ENCODE measurements at regions not wholly inside any gene's neighbourhood (a gene's known extent, or its start where the extent isn't known, plus 50 kb on each side); places are given as distances from the start of the nearest gene placed in this dataset.
"Not testable (repeated sequence)": the region's sequence is repeated elsewhere in the genome, so short reads cannot be mapped to it uniquely, and the experiment has no call there.

DNA sequence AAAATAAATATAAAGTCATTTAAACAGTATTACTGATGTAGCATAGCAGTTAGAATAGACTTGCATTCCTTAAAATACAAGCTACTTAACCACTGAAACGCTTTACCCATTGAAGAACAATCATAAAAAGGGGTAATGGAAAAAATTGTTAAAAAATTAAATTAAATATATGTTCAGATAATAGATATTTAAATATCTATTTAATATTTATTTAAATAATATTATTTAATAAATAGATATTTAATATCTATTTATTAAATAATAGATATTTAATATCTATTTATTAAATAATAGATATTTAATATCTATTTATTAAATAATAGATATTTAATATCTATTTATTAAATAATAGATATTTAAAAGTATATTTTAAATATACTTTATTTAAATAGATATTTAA, 2410.5 kb downstream of the PCDH7 start:
- not testable (repeated sequence) for TF ChIP-seq EZH2 (IDR thresholded peaks at IDR 0.05); ZNF274 (IDR thresholded peaks at IDR 0.05; ENCODE audit: low read depth, low read length); SIN3A (IDR thresholded peaks at IDR 0.05; ENCODE audit: low read depth); POLR2AphosphoS5 (IDR thresholded peaks at IDR 0.05; ENCODE audit: low read depth, low read length); POLR2A (IDR thresholded peaks at IDR 0.05; ENCODE audit: borderline replicate concordance, extremely low read depth, insufficient read depth, insufficient read length); JUND (IDR thresholded peaks at IDR 0.05); RAD21 (IDR thresholded peaks at IDR 0.05; ENCODE audit: low read depth); EZH2phosphoT487 (IDR thresholded peaks at IDR 0.05; ENCODE audit: borderline replicate concordance); FOSL1 (IDR thresholded peaks at IDR 0.05; ENCODE audit: low read depth); MAX (IDR thresholded peaks at IDR 0.05); ELF1 (IDR thresholded peaks at IDR 0.05; ENCODE audit: borderline replicate concordance, low read depth)
- TF ChIP-seq, protein P1, sequence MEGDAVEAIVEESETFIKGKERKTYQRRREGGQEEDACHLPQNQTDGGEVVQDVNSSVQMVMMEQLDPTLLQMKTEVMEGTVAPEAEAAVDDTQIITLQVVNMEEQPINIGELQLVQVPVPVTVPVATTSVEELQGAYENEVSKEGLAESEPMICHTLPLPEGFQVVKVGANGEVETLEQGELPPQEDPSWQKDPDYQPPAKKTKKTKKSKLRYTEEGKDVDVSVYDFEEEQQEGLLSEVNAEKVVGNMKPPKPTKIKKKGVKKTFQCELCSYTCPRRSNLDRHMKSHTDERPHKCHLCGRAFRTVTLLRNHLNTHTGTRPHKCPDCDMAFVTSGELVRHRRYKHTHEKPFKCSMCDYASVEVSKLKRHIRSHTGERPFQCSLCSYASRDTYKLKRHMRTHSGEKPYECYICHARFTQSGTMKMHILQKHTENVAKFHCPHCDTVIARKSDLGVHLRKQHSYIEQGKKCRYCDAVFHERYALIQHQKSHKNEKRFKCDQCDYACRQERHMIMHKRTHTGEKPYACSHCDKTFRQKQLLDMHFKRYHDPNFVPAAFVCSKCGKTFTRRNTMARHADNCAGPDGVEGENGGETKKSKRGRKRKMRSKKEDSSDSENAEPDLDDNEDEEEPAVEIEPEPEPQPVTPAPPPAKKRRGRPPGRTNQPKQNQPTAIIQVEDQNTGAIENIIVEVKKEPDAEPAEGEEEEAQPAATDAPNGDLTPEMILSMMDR (IDR thresholded peaks at IDR 0.05 in 2 of 3, conservative IDR thresholded peaks at IDR 0.05 in 1 of 3; ENCODE audit: borderline replicate concordance in 1 of 3, insufficient read depth in 1 of 3, low read depth in 2 of 3, low read length in 2 of 3): not testable (repeated sequence)
- TF ChIP-seq, protein P2, sequence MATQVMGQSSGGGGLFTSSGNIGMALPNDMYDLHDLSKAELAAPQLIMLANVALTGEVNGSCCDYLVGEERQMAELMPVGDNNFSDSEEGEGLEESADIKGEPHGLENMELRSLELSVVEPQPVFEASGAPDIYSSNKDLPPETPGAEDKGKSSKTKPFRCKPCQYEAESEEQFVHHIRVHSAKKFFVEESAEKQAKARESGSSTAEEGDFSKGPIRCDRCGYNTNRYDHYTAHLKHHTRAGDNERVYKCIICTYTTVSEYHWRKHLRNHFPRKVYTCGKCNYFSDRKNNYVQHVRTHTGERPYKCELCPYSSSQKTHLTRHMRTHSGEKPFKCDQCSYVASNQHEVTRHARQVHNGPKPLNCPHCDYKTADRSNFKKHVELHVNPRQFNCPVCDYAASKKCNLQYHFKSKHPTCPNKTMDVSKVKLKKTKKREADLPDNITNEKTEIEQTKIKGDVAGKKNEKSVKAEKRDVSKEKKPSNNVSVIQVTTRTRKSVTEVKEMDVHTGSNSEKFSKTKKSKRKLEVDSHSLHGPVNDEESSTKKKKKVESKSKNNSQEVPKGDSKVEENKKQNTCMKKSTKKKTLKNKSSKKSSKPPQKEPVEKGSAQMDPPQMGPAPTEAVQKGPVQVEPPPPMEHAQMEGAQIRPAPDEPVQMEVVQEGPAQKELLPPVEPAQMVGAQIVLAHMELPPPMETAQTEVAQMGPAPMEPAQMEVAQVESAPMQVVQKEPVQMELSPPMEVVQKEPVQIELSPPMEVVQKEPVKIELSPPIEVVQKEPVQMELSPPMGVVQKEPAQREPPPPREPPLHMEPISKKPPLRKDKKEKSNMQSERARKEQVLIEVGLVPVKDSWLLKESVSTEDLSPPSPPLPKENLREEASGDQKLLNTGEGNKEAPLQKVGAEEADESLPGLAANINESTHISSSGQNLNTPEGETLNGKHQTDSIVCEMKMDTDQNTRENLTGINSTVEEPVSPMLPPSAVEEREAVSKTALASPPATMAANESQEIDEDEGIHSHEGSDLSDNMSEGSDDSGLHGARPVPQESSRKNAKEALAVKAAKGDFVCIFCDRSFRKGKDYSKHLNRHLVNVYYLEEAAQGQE (IDR thresholded peaks at IDR 0.05; ENCODE audit: low read depth): not testable (repeated sequence)

All from HCT116 (cell line).